ENCODE measurements at regions not wholly inside any gene's neighbourhood (a gene's known extent, or its start where the extent isn't known, plus 50 kb on each side); places are given as distances from the start of the nearest gene placed in this dataset.

DNA sequence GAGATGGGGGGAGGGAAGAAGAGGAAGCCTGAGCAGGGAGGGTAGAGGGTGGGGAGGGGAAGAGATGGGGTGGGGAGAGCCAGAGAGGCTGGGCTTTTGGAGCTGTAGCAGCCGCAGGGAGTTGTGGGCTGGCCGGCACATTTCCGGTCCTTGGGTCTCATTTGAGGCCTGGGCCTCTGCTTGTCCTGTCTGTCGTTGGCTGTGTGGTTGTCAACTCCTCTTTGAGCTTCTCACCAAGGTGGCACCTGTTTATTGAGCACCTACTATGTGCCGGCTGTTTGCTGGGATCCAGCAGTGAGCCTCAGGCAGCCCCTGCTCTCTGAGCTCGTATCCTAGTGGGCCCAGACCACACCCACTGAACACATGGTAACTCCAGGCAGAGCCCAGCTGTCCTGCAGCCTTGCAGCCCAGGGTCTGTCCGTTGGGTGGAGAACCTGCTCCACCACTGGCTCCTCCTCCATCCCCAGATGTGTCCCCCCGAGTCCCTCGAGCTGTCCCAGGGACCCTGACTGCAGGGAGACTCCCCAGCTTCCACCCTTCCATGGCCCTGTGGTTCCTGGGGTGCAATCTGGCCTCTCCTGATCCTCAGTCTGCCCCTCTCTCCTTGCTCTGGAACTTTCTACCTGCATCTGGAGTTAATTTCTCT lies 164.9 kb downstream of the IRF8 start:
- WGBS, 2 donors, result 71 to 74% methylated on average over 8 to 9 of the region's 9 CpGs
- peaks cover 0 to 39% (median 12%) of the 10 kb centered on the region in 4 donors for H3K4me1 ChIP-seq
- H3K36me3 ChIP-seq, result no peaks in the 10 kb centered on the region
- DNase-seq (ENCODE audit: low spot score in 2 of 2), result no peak
- peaks cover 0 to 6% of the 10 kb centered on the region in 2 donors for H3K27me3 ChIP-seq
- no peak overlapping the region for H3K4me3 ChIP-seq
- H3K9me3 ChIP-seq, result no peaks in the 10 kb centered on the region
- no peak overlapping the region for H3K27ac ChIP-seq
- TF ChIP-seq, protein P1, sequence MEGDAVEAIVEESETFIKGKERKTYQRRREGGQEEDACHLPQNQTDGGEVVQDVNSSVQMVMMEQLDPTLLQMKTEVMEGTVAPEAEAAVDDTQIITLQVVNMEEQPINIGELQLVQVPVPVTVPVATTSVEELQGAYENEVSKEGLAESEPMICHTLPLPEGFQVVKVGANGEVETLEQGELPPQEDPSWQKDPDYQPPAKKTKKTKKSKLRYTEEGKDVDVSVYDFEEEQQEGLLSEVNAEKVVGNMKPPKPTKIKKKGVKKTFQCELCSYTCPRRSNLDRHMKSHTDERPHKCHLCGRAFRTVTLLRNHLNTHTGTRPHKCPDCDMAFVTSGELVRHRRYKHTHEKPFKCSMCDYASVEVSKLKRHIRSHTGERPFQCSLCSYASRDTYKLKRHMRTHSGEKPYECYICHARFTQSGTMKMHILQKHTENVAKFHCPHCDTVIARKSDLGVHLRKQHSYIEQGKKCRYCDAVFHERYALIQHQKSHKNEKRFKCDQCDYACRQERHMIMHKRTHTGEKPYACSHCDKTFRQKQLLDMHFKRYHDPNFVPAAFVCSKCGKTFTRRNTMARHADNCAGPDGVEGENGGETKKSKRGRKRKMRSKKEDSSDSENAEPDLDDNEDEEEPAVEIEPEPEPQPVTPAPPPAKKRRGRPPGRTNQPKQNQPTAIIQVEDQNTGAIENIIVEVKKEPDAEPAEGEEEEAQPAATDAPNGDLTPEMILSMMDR (IDR thresholded peaks at IDR 0.05), result no peak
- TF ChIP-seq EP300 (IDR thresholded peaks at IDR 0.05) (no peak), POLR2A (IDR thresholded peaks at IDR 0.05) (no peak)

DNA sequence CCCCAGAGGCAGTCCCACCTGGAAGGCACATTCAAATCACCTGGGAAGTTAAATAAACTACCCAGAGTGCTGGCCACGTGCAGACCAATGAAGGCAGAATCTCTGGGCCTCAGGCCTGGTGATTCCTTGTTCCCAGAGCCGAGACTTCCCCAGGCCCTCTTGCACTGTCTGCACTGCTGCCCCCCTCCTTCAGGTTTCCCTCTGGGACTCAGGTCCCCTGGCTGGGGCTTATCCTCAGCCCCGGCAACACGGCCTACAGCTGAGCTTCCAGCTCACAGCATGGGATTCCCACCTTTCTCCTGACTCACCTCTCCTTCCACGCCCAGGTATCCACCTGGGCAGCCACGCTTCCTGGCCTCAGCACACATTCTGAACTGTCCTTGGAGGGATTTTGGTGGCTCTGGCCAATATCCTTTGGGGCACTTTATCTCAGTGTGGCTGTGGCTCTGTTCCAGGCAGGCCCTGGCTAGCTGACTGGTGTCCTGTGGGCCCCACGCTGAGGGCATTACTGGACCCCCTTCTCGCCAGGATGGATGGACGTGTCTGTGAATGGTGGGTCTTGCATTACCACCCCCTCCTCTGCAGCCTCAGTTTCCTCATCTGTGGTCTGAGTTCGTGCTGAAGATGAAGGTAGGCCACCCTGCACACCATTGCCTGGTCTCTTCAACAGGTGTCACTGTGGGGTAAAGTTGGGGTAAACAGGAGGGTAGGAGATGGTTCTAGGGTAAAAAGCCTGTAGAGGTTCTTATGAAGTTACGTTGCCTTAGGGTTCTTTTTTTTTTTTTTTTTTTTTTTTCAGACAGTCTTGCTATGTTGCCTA lies 165.7 kb downstream of the IRF8 start:
- no peak overlapping the region for H3K4me3 ChIP-seq
- no peak for DNase-seq (ENCODE audit: low spot score in 2 of 2)
- no peak overlapping the region for H3K27ac ChIP-seq
- TF ChIP-seq, protein P1 (IDR thresholded peaks at IDR 0.05), result no peak
- H3K36me3 ChIP-seq, result no peaks in the 10 kb centered on the region
- peaks cover 0 to 34% (median 12%) of the 10 kb centered on the region in 4 donors for H3K4me1 ChIP-seq
- H3K27me3 ChIP-seq, result peaks cover 0 to 6% of the 10 kb centered on the region in 2 donors
- no peaks in the 10 kb centered on the region for H3K9me3 ChIP-seq
- WGBS, 2 donors, result 88 to 89% methylated on average over 11 of the region's 11 CpGs

DNA sequence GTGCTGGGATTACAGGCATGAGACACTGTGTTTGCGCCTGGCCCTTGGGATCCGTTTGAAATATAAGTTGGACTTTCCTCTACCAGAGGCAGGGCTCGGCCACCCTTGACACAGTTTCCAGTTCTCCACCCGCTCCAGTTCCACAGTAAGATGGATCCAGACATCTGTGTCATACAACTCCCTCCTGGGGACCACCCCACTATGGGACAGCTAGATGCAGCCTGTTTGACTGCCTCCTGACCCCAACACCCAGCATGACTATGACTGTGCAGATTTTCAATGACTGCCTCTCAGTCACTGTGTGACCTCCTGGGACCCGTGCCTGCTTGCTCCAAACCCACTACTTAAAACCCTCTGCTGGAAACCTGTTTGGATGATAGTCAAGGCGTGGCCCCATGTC lies 166.7 kb downstream of the IRF8 start:
- no peak overlapping the region for H3K27ac ChIP-seq
- 79 to 81% methylated on average over 6 of the region's 6 CpGs for WGBS, 2 donors
- H3K4me3 ChIP-seq, result no peak overlapping the region
- no peaks in the 10 kb centered on the region for H3K9me3 ChIP-seq
- H3K36me3 ChIP-seq, result no peaks in the 10 kb centered on the region
- TF ChIP-seq, protein P1 (IDR thresholded peaks at IDR 0.05), result no peak
- no peak for TF ChIP-seq EP300 (IDR thresholded peaks at IDR 0.05)
- no peak for TF ChIP-seq POLR2A (IDR thresholded peaks at IDR 0.05)
- no peak for DNase-seq (ENCODE audit: low spot score in 2 of 2)
- peaks cover 0 to 23% (median 6%) of the 10 kb centered on the region in 4 donors for H3K4me1 ChIP-seq
- peaks cover 0 to 6% of the 10 kb centered on the region in 2 donors for H3K27me3 ChIP-seq

DNA sequence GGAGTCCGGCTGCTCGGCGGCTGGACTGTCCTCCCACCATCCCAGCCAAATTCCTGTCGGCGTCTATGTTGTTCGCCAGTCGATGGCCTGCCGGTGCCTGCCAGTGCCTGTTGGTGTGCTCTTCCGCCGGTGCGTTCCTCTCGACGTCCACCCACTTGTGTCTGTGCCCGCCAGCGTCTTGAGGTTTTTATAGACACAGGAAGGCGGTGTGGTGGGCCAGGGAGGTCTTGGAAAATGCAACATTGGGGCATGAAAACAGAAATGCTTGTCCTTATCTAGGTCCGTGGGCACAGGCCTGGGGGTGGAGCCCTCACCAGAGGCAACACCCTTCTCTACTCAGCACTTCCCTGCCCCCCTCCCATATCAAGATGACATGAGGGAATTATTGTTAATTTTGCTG lies 167.8 kb downstream of the IRF8 start:
- TF ChIP-seq POLR2A (IDR thresholded peaks at IDR 0.05) (no peak), EP300 (IDR thresholded peaks at IDR 0.05) (no peak)
- TF ChIP-seq, protein P1 (IDR thresholded peaks at IDR 0.05), result no peak
- no peak overlapping the region for H3K27ac ChIP-seq
- 82 to 87% methylated on average over 17 of the region's 17 CpGs for WGBS, 2 donors
- DNase-seq (ENCODE audit: low spot score in 2 of 2), result no peak
- no peaks in the 10 kb centered on the region for H3K36me3 ChIP-seq
- H3K9me3 ChIP-seq, result no peaks in the 10 kb centered on the region
- H3K4me1 ChIP-seq, result peaks cover 0 to 12% (median under 1%) of the 10 kb centered on the region in 4 donors
- H3K4me3 ChIP-seq, result no peak overlapping the region
- peaks cover 0 to 6% of the 10 kb centered on the region in 2 donors for H3K27me3 ChIP-seq

DNA sequence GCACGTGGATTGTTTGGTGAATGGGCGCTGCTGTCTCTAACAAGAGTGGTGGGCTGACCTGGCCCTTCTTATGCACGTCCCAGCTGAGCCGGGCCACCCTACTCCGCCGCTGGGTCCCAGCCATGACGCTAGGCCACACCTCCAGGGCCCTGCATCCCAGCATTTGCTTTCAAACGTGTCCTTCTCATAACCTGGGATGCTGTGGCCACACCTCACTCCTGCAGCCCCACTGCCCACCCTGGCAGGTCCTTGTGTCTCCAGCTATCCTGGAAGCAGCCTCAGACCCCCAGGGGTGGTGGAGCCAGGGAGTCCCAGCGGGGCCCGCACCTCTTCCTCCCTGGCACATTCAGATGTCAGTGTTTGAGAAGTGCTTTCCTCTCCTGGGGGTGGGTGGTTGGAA lies 168.6 kb downstream of the IRF8 start:
- peaks cover 0 to 12% of the 10 kb centered on the region in 2 donors for H3K27me3 ChIP-seq
- peaks cover 0 to 6% (median 0%) of the 10 kb centered on the region in 4 donors for H3K4me1 ChIP-seq
- TF ChIP-seq EP300 (IDR thresholded peaks at IDR 0.05) (no peak), POLR2A (IDR thresholded peaks at IDR 0.05) (no peak)
- TF ChIP-seq, protein P1 (IDR thresholded peaks at IDR 0.05), result no peak
- DNase-seq (ENCODE audit: low spot score in 2 of 2), result no peak
- no peak overlapping the region for H3K27ac ChIP-seq
- no peak overlapping the region for H3K4me3 ChIP-seq
- no peaks in the 10 kb centered on the region for H3K9me3 ChIP-seq
- no peaks in the 10 kb centered on the region for H3K36me3 ChIP-seq
- 85 to 87% methylated on average over 10 of the region's 10 CpGs for WGBS, 2 donors

Data from tibial nerve (tissue), 4 donors.